Adipocyte (in vitro differentiated cells): ENCODE measurements at regions not wholly inside any gene's neighbourhood (a gene's known extent, or its start where the extent isn't known, plus 50 kb on each side); places are given as distances from the start of the nearest gene placed in this dataset.
A peak's percentile ranks its signal among the peaks of the same experiment; 100 is the strongest.

Experiments
- DNase-seq: peaks from one replicate; pipeline ENCODE4 v3.0.0-alpha.2; 2015; ENCODE audit warnings: low read depth
- H3K27me3 ChIP-seq: replicated peaks from 2 replicates; pipeline ENCODE4 v1.7.0; 2013; ENCODE audit warnings: mild to moderate bottlenecking, low read length, moderate library complexity; ENCODE audit not compliant: control insufficient read depth, insufficient read depth
- H3K36me3 ChIP-seq: 2 replicates; pipeline ENCODE4 v1.7.0; 2013; ENCODE audit warnings: low read length, mild to moderate bottlenecking, moderate library complexity; ENCODE audit not compliant: control insufficient read depth, insufficient read depth, severe bottlenecking
- H3K4me1 ChIP-seq: 2 replicates; pipeline ENCODE4 v1.7.0; 2013; ENCODE audit warnings: mild to moderate bottlenecking, low read length, moderate library complexity; ENCODE audit not compliant: control insufficient read depth, insufficient read depth
- H3K4me3 ChIP-seq: 2 replicates; pipeline ENCODE4 v1.7.0; 2013; ENCODE audit warnings: mild to moderate bottlenecking, low read length, moderate library complexity
- H3K9ac ChIP-seq: 2 replicates; pipeline ENCODE4 v1.7.0; 2013; ENCODE audit warnings: mild to moderate bottlenecking, low read length, moderate library complexity
- H3K9me3 ChIP-seq: 2 replicates; pipeline ENCODE4 v1.7.0; 2013; ENCODE audit warnings: mild to moderate bottlenecking, low read length, moderate library complexity; ENCODE audit not compliant: control insufficient read depth

DNA sequence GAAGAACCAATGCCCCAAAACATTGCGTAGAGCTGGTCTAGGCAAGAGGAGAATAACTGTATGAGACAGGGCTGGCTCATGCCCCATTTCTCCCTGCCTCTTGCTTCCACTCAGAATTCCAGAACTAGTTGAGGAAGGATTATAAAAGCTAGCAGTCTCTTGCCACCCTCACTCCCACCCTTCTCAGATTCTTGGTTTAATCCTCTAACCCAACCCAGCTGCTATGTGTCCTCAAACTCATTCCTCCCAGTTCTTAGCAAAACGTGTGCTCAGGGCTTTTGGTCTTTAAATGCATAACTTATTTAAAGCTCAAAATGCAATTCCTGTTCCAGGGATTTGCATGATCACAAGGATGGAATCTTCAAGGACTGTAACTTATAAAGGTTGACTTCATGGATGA lies 466.3 kb downstream of the COG6 start:
- Histone ChIP-seq H3K4me3 (no peak overlapping the region), H3K9me3 (peaks cover 13% of the 10 kb centered on the region), H3K36me3 (no peaks in the 10 kb centered on the region), H3K27me3 (no peaks in the 10 kb centered on the region), H3K4me1 (peaks cover 54% of the 10 kb centered on the region), H3K9ac (peak overlapping the region; percentile 88)
- no peak for DNase-seq

DNA sequence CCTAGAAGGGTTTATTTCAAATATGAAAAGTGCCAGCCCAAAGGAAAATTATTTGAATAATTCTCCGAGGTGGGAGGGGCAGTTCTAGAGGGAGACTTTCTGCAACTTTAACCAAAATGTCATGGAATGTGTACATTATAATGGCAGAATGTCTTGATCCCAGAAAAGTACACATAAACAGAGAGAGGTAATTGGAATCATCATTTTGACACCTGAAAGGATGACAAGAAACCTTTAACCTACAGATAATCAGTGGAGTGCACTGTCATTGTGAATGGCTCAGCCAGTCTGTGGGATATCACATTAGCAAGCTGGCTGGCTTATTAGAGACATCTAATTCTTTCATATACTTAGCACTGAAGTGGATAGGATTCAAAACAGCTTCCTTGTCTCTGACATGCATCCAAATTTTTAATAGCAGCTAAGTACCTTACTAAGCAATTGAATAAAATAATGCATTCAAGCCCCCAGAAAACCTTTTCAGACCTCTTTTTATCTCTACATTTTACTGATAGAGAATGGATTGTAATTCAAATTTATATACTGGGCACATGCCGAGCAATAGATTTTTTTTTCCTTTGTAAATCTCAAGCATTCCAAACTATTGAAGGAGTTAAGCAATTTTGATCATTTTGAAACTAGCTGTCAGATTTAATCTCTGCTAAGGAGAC lies 468.6 kb downstream of the COG6 start:
- Histone ChIP-seq H3K27me3 (no peaks in the 10 kb centered on the region), H3K36me3 (no peaks in the 10 kb centered on the region), H3K9me3 (peaks cover 10% of the 10 kb centered on the region), H3K9ac (peak overlapping the region; percentile 43), H3K4me1 (peaks cover 54% of the 10 kb centered on the region), H3K4me3 (no peak overlapping the region)
- DNase-seq: no peak

- no peaks in the 10 kb centered on the region for H3K27me3 ChIP-seq
- DNase-seq: no peak
- no peak overlapping the region for H3K9ac ChIP-seq
- H3K36me3 ChIP-seq: no peaks in the 10 kb centered on the region
- H3K4me3 ChIP-seq: no peak overlapping the region
- H3K4me1 ChIP-seq: peaks cover 54% of the 10 kb centered on the region
- peaks cover 4% of the 10 kb centered on the region for H3K9me3 ChIP-seq
Observed at GRCh38 chr13:40124633-40125015, 469.2 kb downstream of the COG6 start.

DNA sequence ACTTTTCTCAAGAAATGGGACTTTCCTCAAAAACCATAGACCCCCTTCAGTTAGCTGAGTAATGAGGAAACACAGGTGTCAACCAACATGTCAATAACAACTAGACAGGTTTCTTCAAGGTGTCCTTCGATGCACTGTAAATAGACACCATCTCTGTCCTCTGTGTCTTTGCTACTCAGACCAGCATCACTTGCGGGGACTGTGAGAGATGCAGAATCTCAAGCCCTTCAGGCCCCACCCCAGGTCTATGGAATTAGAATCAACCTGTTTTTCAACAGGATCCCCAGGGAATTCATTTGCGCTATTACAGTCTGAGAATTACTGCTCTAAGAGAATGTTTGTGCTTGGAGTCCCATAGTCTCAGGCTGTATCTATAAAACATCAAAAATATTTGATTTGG lies 469.9 kb downstream of the COG6 start:
- no peak for DNase-seq
- Histone ChIP-seq H3K9ac (no peak overlapping the region), H3K9me3 (no peaks in the 10 kb centered on the region), H3K27me3 (no peaks in the 10 kb centered on the region), H3K4me3 (no peak overlapping the region), H3K4me1 (peaks cover 49% of the 10 kb centered on the region), H3K36me3 (no peaks in the 10 kb centered on the region)

DNA sequence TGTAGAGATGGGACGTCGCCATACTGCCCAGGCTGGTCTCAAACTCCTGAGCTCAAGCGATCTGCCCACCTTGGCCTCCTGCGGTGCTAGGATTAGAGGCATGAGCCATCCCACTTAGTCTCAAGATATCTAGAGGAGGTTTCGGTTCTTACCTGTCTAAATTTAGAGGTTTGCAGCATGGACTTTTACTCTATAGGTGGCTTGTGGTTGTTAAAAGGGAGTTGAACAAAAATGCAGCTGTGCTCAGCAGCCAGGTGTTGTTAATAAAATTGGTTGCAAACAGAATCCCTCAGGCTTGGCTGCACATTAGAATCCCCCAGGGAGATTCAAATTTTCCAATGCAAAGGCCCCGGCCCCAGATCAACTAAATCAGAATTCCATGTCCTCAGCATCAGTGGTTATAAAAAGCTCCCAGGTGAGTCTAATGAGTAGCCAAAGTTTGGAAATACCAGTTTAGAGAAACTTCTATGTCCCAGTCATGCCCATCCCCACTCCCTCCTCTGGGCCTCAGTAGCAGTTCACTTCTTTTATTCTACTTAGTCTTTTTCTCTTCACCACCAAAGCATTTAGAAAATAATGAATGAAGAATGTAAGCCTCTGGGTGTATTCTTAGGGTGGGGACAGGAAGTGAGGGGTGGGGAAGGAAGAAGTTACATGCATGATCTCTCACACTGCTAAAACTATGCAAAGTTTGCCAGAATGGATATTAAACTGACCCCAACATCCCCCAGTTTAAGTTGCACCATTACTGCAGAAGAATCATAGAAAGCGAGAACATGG lies 471.0 kb downstream of the COG6 start:
- H3K27me3 ChIP-seq: no peaks in the 10 kb centered on the region
- H3K36me3 ChIP-seq: no peaks in the 10 kb centered on the region
- no peak overlapping the region for H3K4me3 ChIP-seq
- H3K9ac ChIP-seq: no peak overlapping the region
- H3K4me1 ChIP-seq: peaks cover 38% of the 10 kb centered on the region
- H3K9me3 ChIP-seq: no peaks in the 10 kb centered on the region
- no peak for DNase-seq

- H3K36me3 ChIP-seq: no peaks in the 10 kb centered on the region
- no peak overlapping the region for H3K4me3 ChIP-seq
- H3K27me3 ChIP-seq: no peaks in the 10 kb centered on the region
- peaks cover 28% of the 10 kb centered on the region for H3K4me1 ChIP-seq
- H3K9ac ChIP-seq: no peak overlapping the region
- no peak for DNase-seq
- no peaks in the 10 kb centered on the region for H3K9me3 ChIP-seq
Observed at GRCh38 chr13:40127476-40127875, 472.0 kb downstream of the COG6 start.

DNA sequence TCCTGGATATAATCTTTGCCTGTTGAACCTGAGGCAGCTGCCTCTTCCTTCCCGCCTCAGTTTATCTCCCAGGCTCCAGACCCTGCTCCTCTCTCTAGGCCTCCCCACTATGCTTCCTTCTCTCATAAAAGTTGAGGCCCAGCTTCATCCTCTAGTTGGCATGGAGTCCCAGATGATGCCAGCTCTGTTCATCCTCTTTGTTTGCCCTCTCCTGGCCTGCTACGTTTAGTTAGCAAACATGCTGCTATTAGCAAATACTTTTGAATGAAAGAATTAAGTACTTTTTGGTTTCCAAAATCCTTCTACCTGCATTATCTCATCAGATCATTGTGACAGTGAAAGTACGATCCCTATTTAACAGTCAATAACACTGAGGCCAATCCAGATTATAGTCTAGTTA lies 472.5 kb downstream of the COG6 start:
- DNase-seq: no peak
- Histone ChIP-seq H3K9ac (no peak overlapping the region), H3K27me3 (no peaks in the 10 kb centered on the region), H3K4me1 (peaks cover 23% of the 10 kb centered on the region), H3K36me3 (no peaks in the 10 kb centered on the region), H3K9me3 (no peaks in the 10 kb centered on the region), H3K4me3 (no peak overlapping the region)

- Histone ChIP-seq H3K27me3 (no peaks in the 10 kb centered on the region), H3K9me3 (no peaks in the 10 kb centered on the region), H3K4me3 (no peak overlapping the region), H3K4me1 (peaks cover 17% of the 10 kb centered on the region), H3K9ac (no peak overlapping the region), H3K36me3 (no peaks in the 10 kb centered on the region)
- no peak for DNase-seq
Observed at GRCh38 chr13:40129467-40129866, 474.0 kb downstream of the COG6 start.

DNA sequence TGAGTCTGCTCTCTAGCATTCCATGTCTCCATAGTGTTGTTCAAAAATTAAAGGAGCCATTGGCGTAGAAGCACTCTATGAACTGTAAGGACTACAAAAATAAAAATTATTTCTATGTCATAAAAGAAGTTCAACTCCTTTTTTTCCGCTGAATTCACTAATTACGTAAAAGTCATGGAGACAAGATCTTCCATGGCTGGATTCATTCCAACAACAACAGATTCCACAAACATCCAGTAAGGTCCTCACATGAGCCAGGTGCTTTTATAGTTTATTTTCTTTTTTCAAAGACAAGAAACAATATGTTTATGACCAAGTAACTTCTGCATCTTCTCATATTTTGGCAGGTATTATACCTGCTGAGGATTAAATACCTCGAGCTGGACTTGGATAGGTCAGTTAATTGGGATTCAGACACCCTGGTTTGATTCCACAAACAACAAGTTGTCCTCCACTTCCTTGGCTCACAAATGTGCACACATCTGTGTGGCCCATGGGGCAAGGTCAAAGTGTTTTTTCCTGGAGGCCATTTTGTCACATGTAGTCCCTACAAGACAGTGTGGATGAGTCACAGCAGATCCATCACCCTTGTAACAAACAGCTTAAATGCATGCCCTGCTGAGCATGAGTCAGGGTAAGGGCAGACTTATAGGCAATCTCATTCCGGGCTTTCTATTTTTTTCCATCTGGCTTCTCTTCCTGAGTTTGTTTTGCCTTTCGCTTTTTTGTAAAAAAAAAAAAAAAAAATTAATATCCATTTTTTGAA lies 475.6 kb downstream of the COG6 start:
- Histone ChIP-seq H3K27me3 (no peaks in the 10 kb centered on the region), H3K4me3 (no peak overlapping the region), H3K4me1 (peaks cover 8% of the 10 kb centered on the region), H3K9ac (no peak overlapping the region), H3K9me3 (no peaks in the 10 kb centered on the region), H3K36me3 (no peaks in the 10 kb centered on the region)
- no peak for DNase-seq

GRCh38 chr13:40132249-40132648 lies 476.8 kb downstream of the COG6 start:
- Histone ChIP-seq H3K4me1 (peaks cover 8% of the 10 kb centered on the region), H3K27me3 (no peaks in the 10 kb centered on the region), H3K9me3 (no peaks in the 10 kb centered on the region), H3K9ac (no peak overlapping the region), H3K36me3 (no peaks in the 10 kb centered on the region), H3K4me3 (no peak overlapping the region)
- no peak for DNase-seq

DNA sequence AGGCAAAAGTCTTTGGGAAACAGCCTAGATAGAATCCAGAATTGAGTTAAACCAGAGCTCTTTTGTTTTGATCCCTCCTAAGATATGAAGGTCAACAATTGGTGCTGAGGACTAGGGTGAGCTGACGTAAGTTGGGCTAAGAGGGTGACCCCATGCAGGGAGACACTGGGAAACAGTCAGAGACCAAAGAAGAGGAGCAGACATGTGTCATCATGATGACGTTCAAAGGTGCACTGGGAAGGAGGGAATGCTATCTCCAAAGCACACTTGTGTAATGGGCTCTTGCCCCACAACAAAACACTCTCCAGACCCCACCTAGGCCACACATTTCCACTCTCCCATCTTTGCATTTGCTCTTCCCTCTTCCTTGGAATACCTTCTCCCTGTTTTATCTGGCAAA lies 481.4 kb downstream of the COG6 start:
- DNase-seq: no peak
- H3K9ac ChIP-seq: no peak overlapping the region
- H3K4me3 ChIP-seq: no peak overlapping the region
- H3K4me1 ChIP-seq: peaks cover 8% of the 10 kb centered on the region
- H3K9me3 ChIP-seq: no peaks in the 10 kb centered on the region
- no peaks in the 10 kb centered on the region for H3K36me3 ChIP-seq
- H3K27me3 ChIP-seq: no peaks in the 10 kb centered on the region
